GM12874 (cell line): ENCODE measurements at regions not wholly inside any gene's neighbourhood (a gene's known extent, or its start where the extent isn't known, plus 50 kb on each side); places are given as distances from the start of the nearest gene placed in this dataset.

Source experiments
- TF ChIP-seq, protein P1 (sequence below): IDR thresholded peaks from 2 replicates; pipeline ENCODE4 v1.5.1; 2011; ENCODE audit warnings: low read depth, mild to moderate bottlenecking, control low read depth, low read length, moderate library complexity; ENCODE audit not compliant: insufficient read depth

DNA sequence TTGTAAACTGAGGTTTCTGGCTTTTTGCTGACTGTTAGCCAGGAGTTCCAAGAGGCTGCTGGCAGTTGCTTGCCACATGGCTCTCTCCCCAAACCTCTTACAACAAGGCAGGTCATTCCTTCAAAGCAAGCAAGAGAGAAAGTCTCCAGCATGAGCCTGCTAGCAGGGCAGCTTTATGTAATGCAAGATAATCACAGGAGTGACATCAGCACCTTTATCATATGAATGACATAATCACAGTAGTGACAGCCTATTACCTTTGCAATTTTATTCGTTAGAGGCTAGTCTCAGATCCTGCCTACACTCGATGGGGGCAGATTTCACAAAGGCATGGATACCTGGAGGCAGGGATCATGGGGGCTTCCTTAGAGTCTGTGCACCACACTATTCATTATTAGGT lies 79.5 kb upstream of the KCNJ16 start:
- TF ChIP-seq, protein P1, sequence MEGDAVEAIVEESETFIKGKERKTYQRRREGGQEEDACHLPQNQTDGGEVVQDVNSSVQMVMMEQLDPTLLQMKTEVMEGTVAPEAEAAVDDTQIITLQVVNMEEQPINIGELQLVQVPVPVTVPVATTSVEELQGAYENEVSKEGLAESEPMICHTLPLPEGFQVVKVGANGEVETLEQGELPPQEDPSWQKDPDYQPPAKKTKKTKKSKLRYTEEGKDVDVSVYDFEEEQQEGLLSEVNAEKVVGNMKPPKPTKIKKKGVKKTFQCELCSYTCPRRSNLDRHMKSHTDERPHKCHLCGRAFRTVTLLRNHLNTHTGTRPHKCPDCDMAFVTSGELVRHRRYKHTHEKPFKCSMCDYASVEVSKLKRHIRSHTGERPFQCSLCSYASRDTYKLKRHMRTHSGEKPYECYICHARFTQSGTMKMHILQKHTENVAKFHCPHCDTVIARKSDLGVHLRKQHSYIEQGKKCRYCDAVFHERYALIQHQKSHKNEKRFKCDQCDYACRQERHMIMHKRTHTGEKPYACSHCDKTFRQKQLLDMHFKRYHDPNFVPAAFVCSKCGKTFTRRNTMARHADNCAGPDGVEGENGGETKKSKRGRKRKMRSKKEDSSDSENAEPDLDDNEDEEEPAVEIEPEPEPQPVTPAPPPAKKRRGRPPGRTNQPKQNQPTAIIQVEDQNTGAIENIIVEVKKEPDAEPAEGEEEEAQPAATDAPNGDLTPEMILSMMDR: no peak

DNA sequence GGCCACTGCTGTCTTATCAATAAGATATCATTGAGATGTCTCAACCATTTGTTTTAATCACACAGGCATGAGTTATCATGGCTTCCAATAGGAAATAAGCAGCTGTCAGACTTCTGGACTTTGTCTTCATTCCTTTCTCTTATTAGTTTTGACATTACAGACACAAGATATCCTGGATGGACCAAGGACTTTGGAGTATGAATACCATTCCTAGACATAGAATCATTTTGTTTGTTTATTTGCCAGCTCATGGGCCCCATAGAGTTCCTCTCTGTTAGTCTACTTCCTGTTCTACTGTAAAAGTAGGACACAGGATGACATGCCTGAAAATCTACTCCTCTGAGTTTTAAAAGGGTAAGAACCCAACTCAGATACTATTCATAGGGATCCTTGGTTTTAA lies 77.7 kb upstream of the KCNJ16 start:
- TF ChIP-seq, protein P1: no peak

DNA sequence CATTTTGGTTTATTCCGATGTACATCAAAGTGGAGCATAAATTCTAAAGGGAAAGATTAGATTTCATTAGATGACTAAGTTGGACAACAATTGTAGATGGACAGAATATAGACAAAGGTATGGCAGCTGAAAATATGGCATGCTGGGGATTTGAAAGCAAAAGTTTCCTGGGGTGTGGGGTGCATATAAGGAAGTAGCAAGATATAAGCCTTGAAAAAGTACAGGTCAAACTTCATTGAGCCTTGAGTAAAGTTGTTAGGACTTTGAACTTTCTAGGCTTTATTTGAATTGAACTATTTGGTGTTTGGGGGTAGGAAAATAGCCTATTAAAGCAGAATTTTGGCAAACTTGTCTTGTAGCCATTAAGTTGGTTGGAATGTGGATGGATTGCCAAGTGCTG lies 75.8 kb upstream of the KCNJ16 start:
- TF ChIP-seq, protein P1: no peak

DNA sequence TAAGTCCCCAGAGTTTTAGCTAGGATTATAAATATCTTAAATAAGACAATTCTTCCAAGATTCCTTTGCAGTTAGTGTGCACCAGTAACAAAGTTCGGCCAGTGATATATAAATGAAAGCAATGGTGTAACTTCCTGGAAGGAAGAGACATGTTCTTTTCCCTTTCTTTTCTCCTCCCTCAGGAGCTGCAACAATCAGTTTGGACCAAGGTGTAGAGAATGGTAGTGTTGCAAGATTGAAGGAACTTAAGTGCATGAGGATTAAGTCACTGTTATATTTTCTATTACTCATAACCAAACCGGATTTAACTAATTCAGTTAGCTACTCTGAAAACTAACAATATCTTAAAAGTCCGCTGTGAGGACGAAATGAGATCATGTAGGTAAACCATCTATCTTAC lies 68.9 kb upstream of the KCNJ16 start:
- TF ChIP-seq, protein P1: no peak

DNA sequence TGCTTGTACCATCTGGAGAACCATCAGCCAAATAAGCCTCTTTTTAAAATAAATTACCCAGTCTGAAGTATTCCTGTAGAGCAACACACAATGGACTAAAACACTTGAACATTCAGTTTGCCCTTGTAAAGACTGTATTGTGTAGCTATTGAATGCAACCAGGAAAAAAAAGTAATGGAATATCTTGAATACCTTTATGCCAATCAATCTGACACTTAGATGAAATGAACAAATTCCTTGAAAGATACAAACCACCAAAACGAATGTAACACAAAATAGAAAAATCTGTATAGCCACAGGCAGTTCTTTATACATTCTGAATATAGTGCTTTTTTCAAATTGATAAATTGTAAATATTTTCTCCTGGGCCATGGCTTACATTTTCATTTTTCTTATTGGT lies 63.3 kb upstream of the KCNJ16 start:
- TF ChIP-seq, protein P1: no peak

DNA sequence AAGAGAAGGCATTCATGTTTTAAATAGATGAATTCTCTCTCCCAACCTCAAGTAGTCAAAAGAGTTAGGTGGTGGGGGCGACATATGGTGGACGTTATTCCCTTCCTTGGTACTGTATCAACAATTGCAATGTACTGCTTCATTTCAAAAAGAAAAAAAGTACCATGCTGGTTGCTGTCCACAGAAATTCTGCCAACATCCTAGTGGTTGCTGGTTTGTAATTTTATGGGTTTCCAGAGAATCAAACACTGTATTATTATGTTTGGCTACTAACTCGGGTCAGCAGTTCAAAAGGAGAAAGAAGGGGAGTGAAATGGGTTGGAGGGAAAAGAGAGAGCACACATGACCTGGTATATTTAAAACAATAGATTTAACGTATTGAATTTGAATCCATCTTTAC lies 61.1 kb upstream of the KCNJ16 start:
- TF ChIP-seq, protein P1: no peak

DNA sequence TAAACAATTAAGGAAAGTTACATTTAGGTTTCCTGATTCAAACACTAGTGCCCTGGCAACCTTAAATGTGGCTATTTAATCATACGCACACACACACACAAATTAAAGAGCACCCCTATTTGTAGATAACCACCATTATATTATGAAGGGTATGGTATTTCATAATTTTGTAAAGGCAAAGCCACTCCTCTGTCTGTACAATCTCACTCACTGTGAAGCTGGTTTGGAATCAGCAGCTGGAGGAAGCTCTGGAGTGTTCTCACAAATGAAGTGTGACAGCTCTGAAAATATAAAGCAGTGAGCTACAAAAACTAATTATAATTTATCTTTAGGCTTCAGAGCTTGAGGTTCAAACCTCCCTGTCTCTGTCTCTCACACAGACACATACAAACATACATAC lies 57.9 kb upstream of the KCNJ16 start:
- TF ChIP-seq, protein P1: no peak

DNA sequence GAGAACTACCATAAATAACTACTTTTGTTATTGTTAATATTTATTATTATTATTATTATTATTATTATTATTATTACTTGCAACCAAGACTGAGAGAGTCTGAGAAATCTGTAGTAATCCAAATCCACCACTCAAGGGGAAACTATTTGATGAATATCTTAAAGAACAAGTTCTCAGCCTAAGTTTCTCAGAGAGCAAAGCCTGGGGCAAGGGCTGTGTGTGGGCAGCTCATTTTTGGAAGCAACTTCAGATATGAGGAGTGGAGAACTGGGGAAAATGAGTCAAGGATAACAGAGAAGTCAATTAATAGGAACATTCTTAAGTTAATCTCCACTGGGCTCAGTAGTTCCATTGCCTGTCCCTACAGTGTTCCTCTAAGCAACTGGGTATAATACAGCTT lies 57.1 kb upstream of the KCNJ16 start:
- TF ChIP-seq, protein P1: no peak
